Hepatocyte (in vitro differentiated cells): ENCODE measurements at regions not wholly inside any gene's neighbourhood (a gene's known extent, or its start where the extent isn't known, plus 50 kb on each side); places are given as distances from the start of the nearest gene placed in this dataset.

ENCODE experiments used
- CTCF ChIP-seq: fragments of 200-600 bp; sonication (generic); IDR thresholded peaks from 2 replicates; pipeline ENCODE4 v1.5.1; 2016; ENCODE audit warnings: antibody characterized with exemption, mild to moderate bottlenecking; ENCODE audit not compliant: poor library complexity
- EZH2 ChIP-seq: fragments of 200-600 bp; sonication (generic); IDR thresholded peaks from 2 replicates; pipeline ENCODE4 v1.6.1; 2016; ENCODE audit warnings: antibody characterized with exemption, mild to moderate bottlenecking, borderline replicate concordance
- EZH2phosphoT487 ChIP-seq: fragments of 200-600 bp; sonication (generic); IDR thresholded peaks from one replicate; pipeline ENCODE4 v1.6.1; 2018; ENCODE audit warnings: antibody characterized with exemption, mild to moderate bottlenecking, low read depth, moderate library complexity; ENCODE audit not compliant: unreplicated experiment, severe bottlenecking

GRCh38 chr9:65432051-65432450 lies 147.0 kb upstream of the FOXD4L5 start:
- TF ChIP-seq CTCF (no peak), EZH2phosphoT487 (no peak), EZH2 (no peak)
